Upper lobe of right lung (tissue), 1 donor: ENCODE measurements at regions not wholly inside any gene's neighbourhood (a gene's known extent, or its start where the extent isn't known, plus 50 kb on each side); places are given as distances from the start of the nearest gene placed in this dataset.

Experiments used
- ATAC-seq: fragments of 200-7000 bp; cut with Tn5 transposase; one replicate; pipeline ENCODE4 v1.9.1; 2020; ENCODE audit warnings: mild to moderate bottlenecking, moderate library complexity
- DNase-seq: peaks from one replicate; pipeline ENCODE4 v3.0.0-alpha.2; 2020
- H3K27ac ChIP-seq: fragments of 200-600 bp; one replicate; pipeline ENCODE4 v1.8.0; 2022
- H3K27me3 ChIP-seq: fragments of 200-600 bp; one replicate; pipeline ENCODE4 v1.8.0; 2022; ENCODE audit warnings: mild to moderate bottlenecking
- H3K36me3 ChIP-seq: fragments of 200-600 bp; one replicate; pipeline ENCODE4 v1.8.0; 2022
- H3K4me1 ChIP-seq: fragments of 200-600 bp; one replicate; pipeline ENCODE4 v1.8.0; 2022
- H3K4me3 ChIP-seq: fragments of 200-600 bp; one replicate; pipeline ENCODE4 v1.8.0; 2022; ENCODE audit warnings: mild to moderate bottlenecking
- H3K9me3 ChIP-seq: fragments of 200-600 bp; one replicate; pipeline ENCODE4 v1.8.0; 2022
- intact Hi-C: fragments of 100-400 bp; cut with DNase I; formaldehyde crosslinking; loops from one replicate; pipeline ENCODE4 v1.11.0; 2022
- TF ChIP-seq, protein P1 (sequence below): fragments of 200-600 bp; IDR thresholded peaks from one replicate; pipeline ENCODE4 v1.8.0; 2022; ENCODE audit warnings: antibody characterized with exemption
- donor health status: DM: no; HTN: yes; CAD: no; lungs with severe emphysema.

DNA sequence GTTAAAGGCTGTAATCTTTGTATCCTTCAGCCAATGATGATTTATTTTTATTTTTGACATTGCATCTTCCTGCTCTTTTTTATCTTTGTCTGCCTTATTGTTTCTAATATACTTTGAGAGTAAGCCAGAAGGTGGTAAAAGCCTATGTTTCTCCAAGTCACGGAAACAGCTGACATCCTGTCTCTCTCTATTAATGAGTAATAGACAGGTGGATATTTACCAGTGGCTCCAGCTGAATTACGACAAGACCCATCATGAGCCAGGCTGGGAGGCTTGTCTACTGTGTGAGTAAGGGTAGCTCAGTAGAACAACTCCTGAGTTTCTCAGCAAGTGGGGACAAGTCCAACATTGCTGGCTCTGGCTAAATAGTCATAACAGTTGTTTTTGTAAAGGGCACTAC, 166.6 kb downstream of the NDFIP2 start:
- ATAC-seq (no peak), DNase-seq (no peak)
- intact Hi-C loops = no loop called here
- Histone ChIP-seq H3K9me3 (no peaks in the 10 kb centered on the region), H3K27me3 (no peaks in the 10 kb centered on the region), H3K4me1 (no peaks in the 10 kb centered on the region), H3K27ac (no peak overlapping the region), H3K4me3 (no peak overlapping the region), H3K36me3 (no peaks in the 10 kb centered on the region)
- TF ChIP-seq, protein P1, sequence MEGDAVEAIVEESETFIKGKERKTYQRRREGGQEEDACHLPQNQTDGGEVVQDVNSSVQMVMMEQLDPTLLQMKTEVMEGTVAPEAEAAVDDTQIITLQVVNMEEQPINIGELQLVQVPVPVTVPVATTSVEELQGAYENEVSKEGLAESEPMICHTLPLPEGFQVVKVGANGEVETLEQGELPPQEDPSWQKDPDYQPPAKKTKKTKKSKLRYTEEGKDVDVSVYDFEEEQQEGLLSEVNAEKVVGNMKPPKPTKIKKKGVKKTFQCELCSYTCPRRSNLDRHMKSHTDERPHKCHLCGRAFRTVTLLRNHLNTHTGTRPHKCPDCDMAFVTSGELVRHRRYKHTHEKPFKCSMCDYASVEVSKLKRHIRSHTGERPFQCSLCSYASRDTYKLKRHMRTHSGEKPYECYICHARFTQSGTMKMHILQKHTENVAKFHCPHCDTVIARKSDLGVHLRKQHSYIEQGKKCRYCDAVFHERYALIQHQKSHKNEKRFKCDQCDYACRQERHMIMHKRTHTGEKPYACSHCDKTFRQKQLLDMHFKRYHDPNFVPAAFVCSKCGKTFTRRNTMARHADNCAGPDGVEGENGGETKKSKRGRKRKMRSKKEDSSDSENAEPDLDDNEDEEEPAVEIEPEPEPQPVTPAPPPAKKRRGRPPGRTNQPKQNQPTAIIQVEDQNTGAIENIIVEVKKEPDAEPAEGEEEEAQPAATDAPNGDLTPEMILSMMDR = no peak

- ATAC-seq = no peak
- no peaks in the 10 kb centered on the region for H3K9me3 ChIP-seq
- intact Hi-C loops = no loop called here
These were observed 165.9 kb downstream of the NDFIP2 start for GRCh38 chr13:79646880-79647279.

DNA sequence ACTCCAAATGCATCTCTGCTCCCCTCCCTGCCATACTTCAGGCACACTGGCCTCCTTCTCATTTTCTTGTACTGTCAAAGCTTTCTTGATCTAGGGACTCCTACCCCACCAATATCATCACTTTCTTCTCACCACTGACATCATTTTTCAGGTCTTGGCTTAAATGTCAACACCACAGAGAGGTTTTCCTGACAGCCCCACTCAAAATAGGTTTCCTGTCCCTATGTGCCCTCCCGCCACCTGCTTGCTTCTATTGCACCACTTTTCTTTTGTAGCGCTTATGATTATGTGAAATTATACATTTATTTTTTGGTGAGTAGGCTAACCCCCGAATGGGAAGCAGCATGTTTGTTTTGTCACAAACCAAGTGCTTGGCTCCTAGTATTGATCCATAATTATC, 164.6 kb downstream of the NDFIP2 start:
- Histone ChIP-seq H3K27ac (no peak overlapping the region), H3K9me3 (no peaks in the 10 kb centered on the region), H3K4me3 (no peak overlapping the region), H3K4me1 (no peaks in the 10 kb centered on the region), H3K36me3 (no peaks in the 10 kb centered on the region), H3K27me3 (no peaks in the 10 kb centered on the region)
- ATAC-seq (no peak), DNase-seq (no peak)
- intact Hi-C loops = no loop called here
- TF ChIP-seq, protein P1 = no peak

More at GRCh38 chr13:79646880-79647279, 165.9 kb downstream of the NDFIP2 start:
- H3K4me3 ChIP-seq = no peak overlapping the region
- DNase-seq = no peak
- no peaks in the 10 kb centered on the region for H3K4me1 ChIP-seq
- H3K36me3 ChIP-seq = no peaks in the 10 kb centered on the region
- TF ChIP-seq, protein P1 = no peak
- no peaks in the 10 kb centered on the region for H3K27me3 ChIP-seq
- H3K27ac ChIP-seq = no peak overlapping the region

- TF ChIP-seq, protein P1 = no peak
- intact Hi-C loops = no loop called here
- ATAC-seq = no peak
These were observed 161.6 kb downstream of the NDFIP2 start for GRCh38 chr13:79642596-79642995.

GRCh38 chr13:79637133-79637763, 156.3 kb downstream of the NDFIP2 start:
- Histone ChIP-seq H3K27ac (no peak overlapping the region), H3K27me3 (no peaks in the 10 kb centered on the region), H3K4me1 (no peaks in the 10 kb centered on the region), H3K9me3 (no peaks in the 10 kb centered on the region), H3K4me3 (no peak overlapping the region), H3K36me3 (no peaks in the 10 kb centered on the region)
- DNase-seq (no peak), ATAC-seq (no peak)
- TF ChIP-seq, protein P1 = no peak
- intact Hi-C loops = no loop called here

More at GRCh38 chr13:79642596-79642995, 161.6 kb downstream of the NDFIP2 start:
- H3K9me3 ChIP-seq = no peaks in the 10 kb centered on the region
- DNase-seq = no peak
- no peaks in the 10 kb centered on the region for H3K36me3 ChIP-seq
- no peaks in the 10 kb centered on the region for H3K4me1 ChIP-seq
- H3K27me3 ChIP-seq = no peaks in the 10 kb centered on the region
- no peak overlapping the region for H3K27ac ChIP-seq
- H3K4me3 ChIP-seq = no peak overlapping the region
